ENCODE measurements at regions not wholly inside any gene's neighbourhood (a gene's known extent, or its start where the extent isn't known, plus 50 kb on each side); places are given as distances from the start of the nearest gene placed in this dataset.

- Histone ChIP-seq H3K4me1 (ENCODE audit: control insufficient read depth in 1 of 2, insufficient read depth in 2 of 2, low read length in 2 of 2) (no peaks in the 10 kb centered on the region), H3K9me2 (ENCODE audit: insufficient read depth) (no peaks in the 10 kb centered on the region), H4K20me1 (ENCODE audit: insufficient read depth) (no peaks in the 10 kb centered on the region), H3K9me3 (ENCODE audit: control insufficient read depth in 1 of 2, insufficient read depth in 1 of 2, low read depth in 1 of 2, low read length in 2 of 2) (no peaks in the 10 kb centered on the region), H3K27ac (ENCODE audit: low read depth, low read length) (no peak overlapping the region), H3K4me3 (replicated peaks in 1 of 2; ENCODE audit: low read depth in 1 of 2, low read length in 2 of 2) (no peak overlapping the region), H3K27me3 (ENCODE audit: insufficient read depth, low read length) (no peaks in the 10 kb centered on the region), H3K9ac (ENCODE audit: low read length) (no peak overlapping the region), H2AFZ (ENCODE audit: low read depth, low read length, poor library complexity, severe bottlenecking) (no peak overlapping the region), H3K79me2 (ENCODE audit: insufficient read depth, low read length) (no peaks in the 10 kb centered on the region), H3K4me2 (ENCODE audit: low read length) (no peak overlapping the region), H3K36me3 (ENCODE audit: control insufficient read depth in 1 of 2, insufficient read depth in 2 of 2, low read length in 2 of 2) (no peaks in the 10 kb centered on the region; a peak in 1 of 4 replicates)
- no peak for TF ChIP-seq FOSL1 (IDR thresholded peaks at IDR 0.05; ENCODE audit: low read depth)
- TF ChIP-seq SIN3A (IDR thresholded peaks at IDR 0.05; ENCODE audit: low read depth): no peak
- TF ChIP-seq CBX3 (IDR thresholded peaks at IDR 0.05; ENCODE audit: low read depth): no peak
- TF ChIP-seq SRF (IDR thresholded peaks at IDR 0.05; ENCODE audit: low read depth): no peak
- no peak for TF ChIP-seq SP1 (IDR thresholded peaks at IDR 0.05; ENCODE audit: low read depth)
- no peak for TF ChIP-seq POLR2A (IDR thresholded peaks at IDR 0.05; ENCODE audit: borderline replicate concordance, extremely low read depth, insufficient read depth, insufficient read length)
- no peak for TF ChIP-seq CTCF (IDR thresholded peaks at IDR 0.05 in 2 of 3, conservative IDR thresholded peaks at IDR 0.05 in 1 of 3; ENCODE audit: borderline replicate concordance in 1 of 3, insufficient read depth in 1 of 3, low read depth in 2 of 3, low read length in 2 of 3)
- no peak for TF ChIP-seq ATF3 (IDR thresholded peaks at IDR 0.05)
- no peak for TF ChIP-seq EZH2phosphoT487 (IDR thresholded peaks at IDR 0.05; ENCODE audit: borderline replicate concordance)
- TF ChIP-seq TCF7L2 (IDR thresholded peaks at IDR 0.05; ENCODE audit: borderline replicate concordance, extremely low read depth, insufficient read depth, insufficient read length): no peak
- no peak for TF ChIP-seq ELF1 (IDR thresholded peaks at IDR 0.05; ENCODE audit: borderline replicate concordance, low read depth)
- intact Hi-C loops (cut with micrococcal nuclease): no loop called here
- ChIA-PET POLR2A (no interaction called here), CTCF (no interaction called here), RAD21 (ENCODE audit: low non-redundant PET in 1 of 2, low total read pairs in 2 of 2, uncharacterized antibody in 2 of 2, unreplicated experiment in 2 of 2) (no interaction called here)
- ATAC-seq (no peak), DNase-seq (ENCODE audit: low read depth, low spot score) (no peak)
- no TSS peak for BruUV-seq (replicated peaks)
Measured at GRCh38 chr20:10978019-10978702, 304.4 kb upstream of the JAG1 start.
